ENCODE measurements at regions not wholly inside any gene's neighbourhood (a gene's known extent, or its start where the extent isn't known, plus 50 kb on each side); places are given as distances from the start of the nearest gene placed in this dataset.

DNA sequence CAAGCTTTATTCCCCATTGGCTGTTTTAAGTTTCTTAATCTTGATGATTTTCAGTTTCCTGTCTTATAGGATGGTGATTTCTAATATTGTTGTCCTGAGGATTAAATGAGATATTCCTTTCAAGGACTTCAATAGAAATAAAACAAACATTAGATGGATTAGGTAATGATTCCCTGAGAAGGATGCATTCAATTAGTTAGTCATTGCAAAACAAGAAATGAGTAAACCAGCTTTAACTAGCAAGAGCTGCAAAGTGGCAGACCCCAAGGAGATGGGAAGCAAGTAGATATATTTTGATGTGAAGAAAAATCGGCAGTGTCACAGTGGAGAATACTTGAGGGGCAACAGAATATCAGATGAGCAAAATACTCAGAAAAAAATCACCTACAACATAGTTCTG lies 849.1 kb downstream of the TUSC7 start:
- H3K4me3 ChIP-seq: no peak overlapping the region
- H3K4me1 ChIP-seq: no peaks in the 10 kb centered on the region
- no peaks in the 10 kb centered on the region for H3K27me3 ChIP-seq
- no peak overlapping the region for H3K27ac ChIP-seq
- H3K36me3 ChIP-seq: no peaks in the 10 kb centered on the region
- no peaks in the 10 kb centered on the region for H3K9me3 ChIP-seq (replicated peaks)
- DNase-seq: no peak

DNA sequence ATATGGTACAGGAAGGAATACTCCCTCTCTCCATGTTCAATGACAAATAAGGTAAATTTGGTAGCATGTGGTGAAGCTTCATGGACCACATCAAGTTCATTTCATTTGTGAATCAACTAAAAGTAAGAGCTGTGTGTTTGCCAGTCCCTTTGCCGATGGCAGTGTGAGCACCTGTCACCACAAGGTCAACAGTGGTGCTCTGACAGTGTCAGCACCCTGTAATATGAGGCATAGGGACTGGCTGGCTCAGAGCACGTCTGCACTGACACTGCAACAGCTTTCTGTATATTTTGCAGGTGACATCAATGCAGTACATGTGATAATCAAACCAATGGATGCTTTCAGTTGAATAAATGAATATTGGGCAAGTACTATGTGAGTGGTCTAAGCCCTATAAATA lies 852.4 kb downstream of the TUSC7 start:
- no peak overlapping the region for H3K4me3 ChIP-seq
- no peak overlapping the region for H3K27ac ChIP-seq
- H3K36me3 ChIP-seq: no peaks in the 10 kb centered on the region
- no peaks in the 10 kb centered on the region for H3K27me3 ChIP-seq
- no peaks in the 10 kb centered on the region for H3K4me1 ChIP-seq
- no peaks in the 10 kb centered on the region for H3K9me3 ChIP-seq (replicated peaks)
- DNase-seq: peak in 1 of 2 experiments; percentile 28

DNA sequence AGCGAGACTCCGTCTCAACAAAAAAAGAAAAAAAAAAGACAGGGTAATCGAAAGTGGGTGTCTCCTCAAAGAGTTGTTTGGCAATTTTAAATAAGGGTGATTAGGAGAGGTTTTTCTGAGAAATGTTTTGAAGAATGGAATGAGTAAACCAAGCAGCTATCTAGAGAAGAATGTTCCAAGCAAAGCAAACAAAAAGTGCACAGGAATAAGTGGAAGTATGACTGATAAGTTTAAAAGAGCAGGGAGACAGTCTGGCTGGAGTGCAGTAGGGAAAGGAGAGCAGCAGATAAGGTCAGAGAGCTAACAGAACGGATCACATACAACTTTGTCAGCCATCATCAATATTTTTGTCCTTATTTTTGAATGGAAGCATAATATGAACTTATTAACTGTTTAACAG lies 853.5 kb downstream of the TUSC7 start:
- no peaks in the 10 kb centered on the region for H3K4me1 ChIP-seq
- DNase-seq: no peak
- no peak overlapping the region for H3K27ac ChIP-seq
- no peak overlapping the region for H3K4me3 ChIP-seq
- no peaks in the 10 kb centered on the region for H3K9me3 ChIP-seq (replicated peaks)
- no peaks in the 10 kb centered on the region for H3K27me3 ChIP-seq
- H3K36me3 ChIP-seq: no peaks in the 10 kb centered on the region

DNA sequence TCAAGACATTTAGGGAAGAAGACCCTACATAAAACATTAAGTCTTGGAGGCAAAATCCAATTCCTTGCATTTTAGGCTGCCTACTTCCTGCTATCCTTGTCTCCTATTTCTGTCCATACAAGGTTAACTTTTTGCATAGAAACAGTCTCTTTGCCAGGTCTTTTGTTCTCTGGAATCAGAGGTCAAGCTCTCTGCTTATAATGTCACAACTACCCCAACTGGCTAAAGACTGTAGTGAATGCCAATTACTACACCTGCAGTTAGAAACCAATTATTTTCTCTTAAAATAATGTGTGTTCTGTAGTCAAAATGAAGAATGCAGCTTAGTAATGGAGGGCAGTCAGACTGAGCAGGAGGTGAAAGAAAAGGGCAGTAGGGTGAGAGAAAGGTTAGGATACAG lies 856.2 kb downstream of the TUSC7 start:
- H3K4me1 ChIP-seq: peaks cover 4% of the 10 kb centered on the region; the same call in 1 of the 2 replicates

DNA sequence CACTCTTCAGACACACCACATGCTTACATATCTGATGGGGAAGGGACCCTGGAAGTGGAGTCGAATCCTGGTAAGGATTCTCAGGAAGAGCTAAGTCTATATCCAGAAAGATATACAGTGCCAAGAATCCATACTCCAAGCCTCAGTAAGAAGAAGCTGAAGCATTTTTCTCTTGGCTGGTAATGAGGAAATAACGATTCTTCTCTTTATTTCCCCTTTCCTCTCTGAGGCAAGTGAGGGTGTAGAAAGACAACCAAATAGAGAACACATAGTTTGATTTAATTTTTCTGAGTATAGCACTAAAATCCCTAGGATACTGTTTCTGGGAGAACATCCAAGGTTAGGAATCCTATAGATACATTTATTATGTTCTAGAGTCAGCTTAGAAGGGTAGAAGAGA lies 857.3 kb downstream of the TUSC7 start:
- Histone ChIP-seq H3K4me3 (no peak overlapping the region), H3K9me3 (replicated peaks) (no peaks in the 10 kb centered on the region), H3K36me3 (no peaks in the 10 kb centered on the region), H3K27ac (no peak overlapping the region), H3K4me1 (peaks cover 4% of the 10 kb centered on the region; the same call in 1 of the 2 replicates), H3K27me3 (no peaks in the 10 kb centered on the region)
- DNase-seq: no peak

More for the DNA sequence above, 856.2 kb downstream of the TUSC7 start:
- Histone ChIP-seq H3K4me3 (no peak overlapping the region), H3K36me3 (no peaks in the 10 kb centered on the region), H3K27me3 (no peaks in the 10 kb centered on the region), H3K9me3 (replicated peaks) (no peaks in the 10 kb centered on the region), H3K27ac (no peak overlapping the region)
- no peak for DNase-seq

DNA sequence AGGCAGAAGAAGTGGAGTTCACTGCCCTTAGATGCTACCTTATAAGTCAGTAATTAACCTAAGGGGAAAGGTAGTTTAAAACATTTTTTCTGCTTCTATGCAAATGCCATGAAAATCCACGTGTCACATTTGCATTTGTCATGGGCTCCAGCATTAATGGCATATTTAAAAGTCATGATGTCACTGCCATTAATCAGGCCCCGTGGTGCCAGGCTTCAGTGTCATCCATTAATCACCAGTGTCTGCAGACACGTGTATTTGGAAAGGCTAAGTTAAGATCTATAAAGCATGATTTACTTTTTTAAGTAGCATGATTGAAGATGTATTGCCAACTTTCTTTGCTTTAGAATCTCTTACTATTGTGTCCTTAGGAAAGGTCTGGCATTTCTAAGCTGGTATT lies 857.8 kb downstream of the TUSC7 start:
- no peak overlapping the region for H3K4me3 ChIP-seq
- no peak overlapping the region for H3K27ac ChIP-seq
- H3K9me3 ChIP-seq (replicated peaks): no peaks in the 10 kb centered on the region
- peaks cover 4% of the 10 kb centered on the region; the same call in 1 of the 2 replicates for H3K4me1 ChIP-seq
- H3K27me3 ChIP-seq: no peaks in the 10 kb centered on the region
- H3K36me3 ChIP-seq: no peaks in the 10 kb centered on the region
- no peak for DNase-seq

DNA sequence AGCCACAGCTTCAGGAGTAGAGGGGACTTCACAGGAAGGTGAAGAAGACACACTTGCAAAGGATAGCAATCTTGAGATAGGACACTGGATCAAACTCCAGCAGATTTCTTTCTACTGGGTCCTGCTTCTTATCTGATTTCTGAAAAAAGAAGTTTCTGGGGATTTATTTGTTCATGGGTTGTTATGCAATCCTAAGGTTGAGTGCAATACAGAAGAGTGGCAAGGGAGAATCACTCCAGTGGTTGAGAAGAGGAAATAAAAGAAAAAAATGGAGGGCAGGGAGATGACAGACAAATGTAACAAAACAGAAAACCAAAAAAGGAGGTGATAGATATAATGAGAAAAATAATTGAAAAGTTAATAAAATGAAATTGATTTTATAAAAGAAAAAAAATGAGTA lies 858.3 kb downstream of the TUSC7 start:
- H3K27ac ChIP-seq: no peak overlapping the region
- H3K27me3 ChIP-seq: no peaks in the 10 kb centered on the region
- peaks cover 4% of the 10 kb centered on the region; the same call in 1 of the 2 replicates for H3K4me1 ChIP-seq
- no peaks in the 10 kb centered on the region for H3K9me3 ChIP-seq (replicated peaks)
- DNase-seq: no peak
- no peaks in the 10 kb centered on the region for H3K36me3 ChIP-seq
- no peak overlapping the region for H3K4me3 ChIP-seq

DNA sequence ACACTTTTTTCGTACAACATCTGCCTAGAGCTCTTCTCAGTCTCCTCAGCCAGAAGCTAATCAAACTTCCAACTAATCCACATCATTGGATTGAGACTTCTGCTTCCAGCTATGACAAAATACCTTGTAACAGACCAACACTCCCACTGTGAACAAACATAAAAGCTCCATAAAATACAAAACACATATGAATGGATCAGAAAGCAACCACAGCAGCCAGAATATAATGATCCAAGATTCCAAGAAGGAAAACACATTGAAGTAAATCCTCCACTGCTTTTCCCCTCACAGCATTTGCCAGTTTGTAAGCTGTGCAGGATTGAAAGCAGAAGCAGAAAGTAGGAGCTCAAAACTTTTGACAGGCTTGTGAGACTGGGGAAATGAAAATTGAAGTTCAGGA lies 863.2 kb downstream of the TUSC7 start:
- Histone ChIP-seq H3K4me3 (no peak overlapping the region), H3K9me3 (replicated peaks) (no peaks in the 10 kb centered on the region), H3K27me3 (no peaks in the 10 kb centered on the region), H3K27ac (no peak overlapping the region), H3K36me3 (no peaks in the 10 kb centered on the region), H3K4me1 (peaks cover 4% of the 10 kb centered on the region; the same call in 1 of the 2 replicates)
- DNase-seq: no peak

DNA sequence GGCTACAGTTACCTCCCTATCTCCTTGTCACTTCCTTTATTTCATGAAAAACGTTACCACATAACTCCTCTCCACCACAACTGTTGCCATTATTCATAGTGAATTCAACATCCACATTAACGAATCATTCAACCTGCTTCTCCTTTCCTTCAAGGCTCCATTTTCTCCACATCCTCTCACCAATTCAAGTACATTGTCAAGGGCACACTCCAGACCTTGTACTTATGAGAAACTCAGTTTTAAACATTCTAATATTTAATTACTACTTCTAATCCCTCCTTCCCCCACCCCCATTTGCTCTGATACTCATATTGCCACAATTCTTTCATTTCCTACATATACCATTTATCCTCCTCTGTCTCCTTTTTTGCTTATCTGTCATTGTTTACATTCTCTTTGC lies 871.2 kb downstream of the TUSC7 start:
- Histone ChIP-seq H3K4me1 (no peaks in the 10 kb centered on the region), H3K4me3 (no peak overlapping the region), H3K27ac (no peak overlapping the region), H3K36me3 (no peaks in the 10 kb centered on the region), H3K9me3 (replicated peaks) (no peaks in the 10 kb centered on the region), H3K27me3 (no peaks in the 10 kb centered on the region)
- DNase-seq: no peak

DNA sequence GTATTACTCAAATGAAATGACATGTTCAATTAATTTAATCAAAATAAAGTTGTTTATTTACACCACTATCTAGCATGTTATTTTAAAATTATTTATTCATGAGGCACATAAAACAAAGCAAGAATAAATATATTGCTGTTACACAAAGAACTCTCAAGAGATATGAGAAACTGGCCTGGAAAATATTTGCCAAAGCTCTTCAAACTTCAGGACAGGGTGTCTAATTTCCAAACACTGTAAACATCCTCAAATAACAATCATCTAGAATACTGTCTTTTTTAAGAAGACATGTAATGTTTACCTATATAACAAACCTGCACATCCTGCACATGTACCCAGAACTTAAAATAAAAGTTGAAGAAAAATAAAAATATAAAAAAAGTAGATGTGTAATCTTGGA lies 876.6 kb downstream of the TUSC7 start:
- Histone ChIP-seq H3K4me1 (no peaks in the 10 kb centered on the region), H3K27ac (no peak overlapping the region), H3K27me3 (no peaks in the 10 kb centered on the region), H3K4me3 (no peak overlapping the region), H3K36me3 (no peaks in the 10 kb centered on the region), H3K9me3 (replicated peaks) (no peaks in the 10 kb centered on the region)
- no peak for DNase-seq

DNA sequence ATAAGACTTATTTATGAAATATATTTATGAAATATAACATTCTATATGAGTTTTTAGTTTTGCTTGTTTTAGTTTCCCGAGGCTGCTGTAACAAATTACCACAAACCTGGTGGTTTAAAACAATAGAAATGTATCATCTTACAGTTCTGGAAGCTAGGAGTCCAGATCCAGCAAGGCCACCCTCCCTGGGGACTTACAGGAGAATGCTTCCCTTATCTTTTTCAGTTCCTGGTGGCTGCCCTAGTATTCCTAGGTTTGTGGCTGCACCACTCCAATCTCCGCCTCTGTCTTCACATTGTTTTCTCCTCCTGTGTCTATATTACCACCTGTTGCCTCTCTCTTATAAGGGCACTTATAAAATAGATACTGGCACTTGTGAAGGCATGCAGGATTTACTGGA lies 877.8 kb downstream of the TUSC7 start:
- Histone ChIP-seq H3K4me3 (no peak overlapping the region), H3K4me1 (no peaks in the 10 kb centered on the region), H3K27me3 (no peaks in the 10 kb centered on the region), H3K27ac (no peak overlapping the region), H3K9me3 (replicated peaks) (no peaks in the 10 kb centered on the region), H3K36me3 (no peaks in the 10 kb centered on the region)
- peak; percentile 12 to 57 for DNase-seq

DNA sequence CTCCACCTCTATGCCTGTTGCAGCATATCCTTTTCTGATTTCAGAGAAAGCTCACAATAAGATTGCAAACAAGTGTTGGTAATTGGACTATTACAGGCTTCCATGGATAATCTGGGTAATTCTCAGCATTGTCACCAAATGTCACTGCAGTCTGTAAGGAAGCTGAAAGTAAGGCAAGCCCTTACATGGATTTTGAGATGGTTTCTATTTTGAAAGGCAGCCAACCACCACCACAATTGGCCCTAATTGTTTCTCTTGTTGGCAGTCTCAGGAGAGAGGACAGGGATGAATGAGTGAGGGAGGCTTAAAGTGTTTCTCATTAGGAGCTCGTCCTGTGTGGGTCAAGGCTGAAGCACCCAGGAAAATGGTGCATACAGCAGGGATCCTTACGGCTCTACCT lies 879.9 kb downstream of the TUSC7 start:
- Histone ChIP-seq H3K9me3 (replicated peaks) (no peaks in the 10 kb centered on the region), H3K36me3 (no peaks in the 10 kb centered on the region), H3K4me3 (no peak overlapping the region), H3K27ac (no peak overlapping the region), H3K4me1 (no peaks in the 10 kb centered on the region), H3K27me3 (no peaks in the 10 kb centered on the region)
- DNase-seq: peak in 1 of 2 experiments; percentile 22

DNA sequence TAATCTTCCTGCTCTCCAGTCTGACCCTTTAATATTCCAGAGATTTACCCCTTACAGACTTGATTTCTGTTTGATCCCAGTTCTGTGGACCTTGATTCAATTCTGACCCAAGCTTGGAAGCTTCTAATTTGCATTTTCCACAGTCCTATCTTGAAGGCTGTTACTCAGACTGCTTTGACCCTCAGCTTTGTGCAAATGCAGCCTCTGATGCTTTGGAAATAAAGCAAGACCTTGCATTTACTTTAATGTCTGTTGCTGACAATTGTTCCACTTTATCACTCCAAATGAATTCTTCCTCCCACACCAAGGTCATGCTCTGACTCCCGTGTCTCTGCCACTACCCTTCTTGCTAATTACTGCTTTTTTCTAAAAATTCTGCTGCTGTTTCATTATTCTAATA lies 886.0 kb downstream of the TUSC7 start:
- Histone ChIP-seq H3K36me3 (no peaks in the 10 kb centered on the region), H3K4me1 (no peaks in the 10 kb centered on the region), H3K4me3 (no peak overlapping the region), H3K27ac (no peak overlapping the region), H3K9me3 (replicated peaks) (no peaks in the 10 kb centered on the region), H3K27me3 (no peaks in the 10 kb centered on the region)
- DNase-seq: no peak

DNA sequence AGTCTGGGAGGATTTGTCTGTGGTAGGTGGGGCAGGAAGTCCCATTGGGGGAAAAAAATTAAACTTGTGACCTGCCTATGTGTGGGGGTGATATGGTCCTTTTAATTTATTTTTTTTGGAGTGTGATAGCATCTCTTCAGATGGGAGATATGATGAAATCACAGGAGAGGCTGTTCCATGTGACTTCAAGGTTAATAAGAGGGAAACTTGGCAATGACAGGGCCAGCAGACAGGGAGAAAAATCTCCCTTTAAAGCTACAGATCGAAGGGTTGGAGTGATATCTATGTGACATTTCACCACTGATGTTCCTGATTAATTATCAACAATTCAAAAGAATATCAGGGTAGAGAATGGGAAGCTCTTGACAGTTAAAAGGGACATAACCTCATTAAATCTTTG lies 886.9 kb downstream of the TUSC7 start:
- Histone ChIP-seq H3K27me3 (no peaks in the 10 kb centered on the region), H3K4me1 (no peaks in the 10 kb centered on the region), H3K4me3 (no peak overlapping the region), H3K36me3 (no peaks in the 10 kb centered on the region), H3K9me3 (replicated peaks) (no peaks in the 10 kb centered on the region), H3K27ac (no peak overlapping the region)
- DNase-seq: no peak

DNA sequence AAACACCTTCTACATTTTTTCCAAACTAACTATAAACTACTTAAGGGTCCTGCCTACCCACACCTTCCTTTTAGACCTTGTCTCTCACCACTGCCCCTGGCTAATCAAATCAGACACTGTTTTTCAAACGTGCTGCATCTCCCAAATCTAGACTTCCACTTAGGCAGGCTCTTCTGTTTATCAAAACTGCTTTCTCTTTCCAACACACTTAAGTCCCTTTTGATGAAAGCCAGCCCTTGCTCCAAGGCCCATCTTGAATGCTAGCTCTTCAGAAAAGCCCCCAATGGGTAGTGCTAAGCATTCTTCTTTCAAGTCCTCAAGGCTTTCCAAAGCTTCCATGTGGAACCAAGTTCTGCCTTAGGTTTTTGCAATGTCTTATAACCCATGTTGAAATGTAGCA lies 888.3 kb downstream of the TUSC7 start:
- Histone ChIP-seq H3K36me3 (no peaks in the 10 kb centered on the region), H3K27ac (no peak overlapping the region), H3K4me1 (no peaks in the 10 kb centered on the region), H3K4me3 (no peak overlapping the region), H3K9me3 (replicated peaks) (no peaks in the 10 kb centered on the region), H3K27me3 (no peaks in the 10 kb centered on the region)
- no peak for DNase-seq

DNA sequence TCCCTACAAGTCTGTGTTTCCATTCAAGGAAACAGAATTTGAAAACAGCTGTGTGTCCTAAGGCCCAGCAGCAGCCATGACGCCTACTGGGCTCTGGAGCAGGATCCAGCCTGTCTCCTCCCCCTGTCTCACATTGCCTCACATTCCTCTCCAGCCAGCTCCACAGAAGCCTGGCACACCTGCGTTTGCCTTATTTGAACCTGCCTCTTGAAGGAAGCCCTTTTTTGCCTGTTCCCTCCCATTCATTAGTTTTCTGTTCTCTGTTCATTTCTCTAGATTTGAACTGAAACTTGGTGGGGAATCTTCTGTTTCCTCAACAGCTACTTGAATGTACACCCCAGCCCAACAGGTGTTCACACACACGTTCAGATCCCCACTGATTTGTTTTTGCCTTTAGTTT lies 890.5 kb downstream of the TUSC7 start:
- H3K4me1 ChIP-seq: peaks cover 4% of the 10 kb centered on the region; the same call in 1 of the 2 replicates
- no peak overlapping the region for H3K27ac ChIP-seq

DNA sequence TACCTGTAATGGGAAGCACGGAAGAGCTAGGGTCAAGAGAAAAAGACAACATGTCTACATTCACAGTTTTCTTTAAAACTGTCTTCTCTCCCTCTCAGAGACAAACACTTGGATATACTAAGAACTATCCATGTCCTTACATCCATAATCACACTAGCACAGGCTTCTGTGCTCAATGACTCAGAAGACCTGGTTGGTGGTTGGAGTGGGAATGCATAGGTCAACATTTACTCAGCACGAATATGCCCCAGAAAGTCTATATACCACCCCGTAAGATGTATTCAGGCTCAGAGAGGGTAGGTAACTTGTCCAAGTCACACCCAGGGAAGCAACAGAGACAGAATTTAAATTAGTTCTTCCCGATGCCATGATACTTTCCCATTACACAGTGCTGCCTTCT lies 891.1 kb downstream of the TUSC7 start:
- no peak overlapping the region for H3K27ac ChIP-seq
- peaks cover 4% of the 10 kb centered on the region; the same call in 1 of the 2 replicates for H3K4me1 ChIP-seq
- no peaks in the 10 kb centered on the region for H3K36me3 ChIP-seq
- H3K27me3 ChIP-seq: no peaks in the 10 kb centered on the region
- no peaks in the 10 kb centered on the region for H3K9me3 ChIP-seq (replicated peaks)
- no peak for DNase-seq
- no peak overlapping the region for H3K4me3 ChIP-seq

More for the DNA sequence above, 890.5 kb downstream of the TUSC7 start:
- no peaks in the 10 kb centered on the region for H3K36me3 ChIP-seq
- H3K27me3 ChIP-seq: no peaks in the 10 kb centered on the region
- H3K9me3 ChIP-seq (replicated peaks): no peaks in the 10 kb centered on the region
- H3K4me3 ChIP-seq: no peak overlapping the region
- no peak for DNase-seq
